ENCODE measurements at regions not wholly inside any gene's neighbourhood (a gene's known extent, or its start where the extent isn't known, plus 50 kb on each side); places are given as distances from the start of the nearest gene placed in this dataset.

GRCh38 chr4:74653331-74654229 lies 140.7 kb downstream of the BTC start:
- DNase-seq: no peak

GRCh38 chr4:74654230-74654681 lies 140.1 kb downstream of the BTC start:
- DNase-seq: no peak

- no peak for DNase-seq
Observed at GRCh38 chr4:74656596-74656995, 137.7 kb downstream of the BTC start.

GRCh38 chr4:74658116-74658515 lies 136.2 kb downstream of the BTC start:
- no peak for DNase-seq

GRCh38 chr4:74659576-74660411 lies 134.5 kb downstream of the BTC start:
- DNase-seq: no peak

DNA sequence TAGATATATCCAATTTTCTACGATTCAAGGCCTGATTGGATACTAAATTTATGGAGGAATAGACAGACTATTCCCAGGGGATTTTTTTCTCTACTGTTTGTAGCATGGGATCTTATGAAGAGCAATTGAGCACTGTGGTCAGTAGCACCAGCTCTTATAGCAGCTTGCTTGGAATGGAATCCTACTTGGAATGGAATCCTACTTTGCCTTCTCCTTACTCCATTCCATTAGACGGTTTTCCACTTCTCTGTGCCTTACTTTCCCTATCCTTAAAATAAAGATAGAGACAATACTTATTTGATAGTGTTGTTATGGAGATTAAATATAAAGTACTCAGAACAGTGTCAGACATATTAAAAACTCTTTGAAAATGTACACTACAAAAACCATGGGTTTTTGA lies 133.5 kb downstream of the BTC start:
- DNase-seq: no peak

DNA sequence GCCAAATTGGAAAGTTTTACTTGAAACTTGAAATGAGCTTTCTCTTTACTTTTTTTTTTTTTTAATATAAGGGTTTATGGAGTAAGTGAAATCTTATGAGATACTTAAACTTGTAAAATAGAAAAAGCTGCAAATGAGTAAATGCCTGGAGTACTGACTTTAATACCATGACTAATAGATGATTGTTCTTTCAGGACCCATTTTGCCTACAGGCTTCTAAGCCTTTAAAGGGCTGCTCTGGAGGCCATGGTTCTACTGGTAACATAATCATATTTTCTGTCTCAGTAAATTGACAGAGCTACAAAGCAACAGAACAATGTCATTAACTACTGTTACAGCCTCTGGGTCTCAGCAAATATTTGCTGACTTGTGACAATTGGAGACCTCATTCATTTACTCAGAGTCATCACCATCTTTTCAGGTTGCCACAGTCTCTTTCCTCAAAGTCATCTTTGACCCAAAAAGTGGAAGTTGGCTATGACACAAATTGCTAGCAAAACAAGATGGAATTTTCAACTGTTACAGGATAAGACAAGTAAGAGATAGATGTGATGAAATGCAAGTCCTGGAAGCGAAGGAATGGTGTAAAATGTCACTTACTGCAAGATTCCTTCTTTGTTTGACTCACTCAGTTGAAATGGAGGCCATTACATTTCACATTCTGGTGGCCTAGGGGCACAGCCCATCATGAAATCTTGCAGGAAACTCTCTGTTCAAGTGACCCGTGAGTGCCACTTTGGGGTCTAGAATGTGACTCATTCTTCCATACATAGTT lies 132.7 kb downstream of the BTC start:
- DNase-seq: no peak

DNA sequence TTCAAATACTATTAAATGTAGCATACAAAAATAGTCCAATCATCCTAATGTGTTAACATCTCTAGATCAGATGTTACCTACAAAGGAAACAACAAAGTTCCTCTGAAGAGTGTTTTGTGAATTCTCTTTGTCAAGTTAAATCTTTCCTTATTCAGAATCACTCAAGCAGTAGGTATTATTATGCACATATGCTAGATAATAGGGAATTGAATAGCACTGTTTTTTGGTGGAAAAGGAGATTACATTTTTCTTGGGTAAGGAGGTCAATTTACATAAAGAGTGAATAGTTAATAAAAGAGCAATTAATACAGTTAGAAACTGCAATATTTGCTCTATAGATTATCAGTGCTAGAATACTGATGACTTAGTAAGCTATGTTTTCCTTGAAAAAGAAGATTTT lies 130.7 kb downstream of the BTC start:
- DNase-seq: no peak

- DNase-seq: no peak
Observed at GRCh38 chr4:74665346-74665745, 129.0 kb downstream of the BTC start.

GRCh38 chr4:74665876-74666275 lies 128.4 kb downstream of the BTC start:
- no peak for DNase-seq

DNA sequence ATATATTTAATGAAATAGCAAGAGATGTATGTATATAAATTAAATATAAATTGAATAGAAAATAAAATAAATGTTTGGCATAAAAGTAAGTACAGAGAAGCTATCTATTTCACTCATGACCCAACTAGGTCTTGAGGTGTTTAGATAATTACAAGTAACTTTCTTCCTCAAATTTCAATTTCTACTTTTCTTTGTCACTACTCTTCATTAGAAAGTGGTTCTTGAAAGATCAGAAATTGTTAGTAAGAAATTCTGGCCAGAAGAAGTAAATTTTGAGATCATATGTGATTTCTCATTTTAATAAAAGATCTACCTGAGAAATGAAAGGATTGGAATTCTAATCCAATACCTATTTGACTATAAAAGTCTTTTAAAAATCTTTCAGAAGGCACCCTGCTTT lies 126.9 kb downstream of the BTC start:
- DNase-seq: no peak

GRCh38 chr4:74667944-74668343 lies 126.4 kb downstream of the BTC start:
- DNase-seq: no peak

GRCh38 chr4:74669702-74670101 lies 124.6 kb downstream of the BTC start:
- DNase-seq: no peak

- no peak for DNase-seq
Observed at GRCh38 chr4:74670583-74670982, 123.7 kb downstream of the BTC start.

GRCh38 chr4:74671080-74671698 lies 123.1 kb downstream of the BTC start:
- DNase-seq: peak; percentile 9

- no peak for DNase-seq
Observed at GRCh38 chr4:74674750-74675149, 119.6 kb downstream of the BTC start.

DNA sequence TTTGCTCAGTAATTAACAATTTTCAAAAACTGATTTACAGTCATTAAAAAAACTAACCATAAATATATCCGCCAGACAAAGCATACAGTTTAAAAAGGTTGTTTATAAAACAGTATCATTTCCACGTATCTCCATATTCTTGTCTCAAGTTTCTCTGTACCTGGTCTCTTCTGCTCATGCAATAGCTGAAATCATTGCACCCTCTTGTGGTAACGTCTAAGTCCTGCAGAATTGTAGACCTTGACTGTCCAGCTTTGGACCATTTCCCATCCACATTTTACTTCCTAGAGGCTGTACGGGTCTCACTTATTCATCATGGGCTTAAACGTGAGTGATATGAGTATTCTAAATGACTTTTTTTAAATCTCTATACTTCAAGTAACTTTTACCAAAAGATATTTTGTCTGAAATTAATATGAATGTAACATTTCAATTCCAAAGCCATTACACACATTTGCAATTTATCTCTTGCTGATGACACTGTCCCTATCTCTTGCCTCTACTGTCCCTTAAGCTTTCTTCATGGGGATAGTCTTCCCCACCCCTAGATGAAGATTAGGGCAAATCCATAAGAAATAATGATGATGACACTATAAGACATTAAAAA lies 118.5 kb downstream of the BTC start:
- peak; percentile 5 for DNase-seq

- no peak for DNase-seq
Observed at GRCh38 chr4:74682567-74683359, 111.6 kb downstream of the BTC start.

- no peak for DNase-seq
Observed at GRCh38 chr4:74692972-74693371, 101.4 kb downstream of the BTC start.
